Esophagus squamous epithelium (tissue), 5 donors: ENCODE measurements at regions not wholly inside any gene's neighbourhood (a gene's known extent, or its start where the extent isn't known, plus 50 kb on each side); places are given as distances from the start of the nearest gene placed in this dataset.

ENCODE experiments used
- DNase-seq: peaks from one replicate; lab custom pipeline; 2025; lab: John Stamatoyannopoulos, UW
- H3K27ac ChIP-seq, 4 donors: fragments of 200-600 bp; sonication (generic); one replicate each; pipeline ENCODE4 v1.5.1; 2016 to 2019; ENCODE audit warnings: mild to moderate bottlenecking in 1 of 4
- H3K27me3 ChIP-seq, 4 donors: fragments of 200-600 bp; sonication (generic); 1 replicate in 3 of 4; 2 replicates in 1 of 4; pipeline versions ENCODE4 v1.5.1 to v1.6.0; 2017 to 2021; ENCODE audit warnings: antibody characterized with exemption in 1 of 4
- H3K36me3 ChIP-seq, 3 donors: fragments of 200-600 bp; sonication (generic); one replicate each; pipeline ENCODE4 v1.5.1; 2016 to 2019
- H3K4me1 ChIP-seq, 3 donors: fragments of 200-600 bp; sonication (generic); one replicate each; pipeline ENCODE4 v1.5.1; 2017 to 2019
- H3K4me3 ChIP-seq, 4 donors: fragments of 200-600 bp; sonication (generic); 1 replicate in 3 of 4; 2 replicates in 1 of 4; pipeline ENCODE4 v1.5.1; 2016 to 2019; ENCODE audit warnings: mild to moderate bottlenecking in 2 of 4, moderate library complexity in 1 of 4
- H3K9me3 ChIP-seq, 3 donors: fragments of 200-600 bp; sonication (generic); one replicate each; pipeline ENCODE4 v1.5.1; 2016 to 2019
- CTCF ChIP-seq, 6 experiments: fragments of 450-650 bp in 4 of 6; fragments of 200-600 bp in 2 of 6; sonication (generic) in 2 of 6; IDR thresholded peaks; one replicate each; pipeline ENCODE4 v1.5.1; 2016 to 2019; ENCODE audit warnings: antibody characterized with exemption in 6 of 6, mild to moderate bottlenecking in 4 of 6, moderate library complexity in 4 of 6
- POLR2A ChIP-seq, 4 donors: fragments of 450-650 bp; IDR thresholded peaks; one replicate each; pipeline ENCODE4 v1.6.1; 2017; ENCODE audit warnings: antibody characterized with exemption in 4 of 4, mild to moderate bottlenecking in 4 of 4, moderate library complexity in 3 of 4
- WGBS, 2 donors: methylation state at CpG; one replicate each; pipeline ENCODE4 v1.1.5; 2018; 5-methylcytosine and 5-hydroxymethylcytosine counted together
- intact Hi-C: fragments of 100-400 bp; cut with DNase I; formaldehyde crosslinking; loops from one replicate; pipeline ENCODE4 v1.15.0; 2022
- donor health status: DM: yes; HTN: yes; CAD: no.

- H3K4me1 ChIP-seq = no peaks in the 10 kb centered on the region
- no peaks in the 10 kb centered on the region for H3K36me3 ChIP-seq
- no peaks in the 10 kb centered on the region for H3K27me3 ChIP-seq
- no peak overlapping the region for H3K27ac ChIP-seq
- no peak for DNase-seq
- no peak for TF ChIP-seq POLR2A (IDR thresholded peaks at IDR 0.05)
- intact Hi-C loops = no loop called here
- no peak overlapping the region for H3K4me3 ChIP-seq
- WGBS, 2 donors = 60 to 82% methylated on average over 1 of the region's 1 CpG
- peaks cover 0 to 13% (median 0%) of the 10 kb centered on the region in 3 donors for H3K9me3 ChIP-seq
Measured at GRCh38 chr7:15929411-15929810, 242.9 kb upstream of the MEOX2 start.

- DNase-seq = no peak
- Histone ChIP-seq H3K27ac (no peak overlapping the region), H3K36me3 (no peaks in the 10 kb centered on the region), H3K4me1 (no peaks in the 10 kb centered on the region), H3K27me3 (no peaks in the 10 kb centered on the region), H3K4me3 (no peak overlapping the region), H3K9me3 (peaks cover 0 to 13% (median 0%) of the 10 kb centered on the region in 3 donors)
- TF ChIP-seq CTCF (IDR thresholded peaks at IDR 0.05) (no peak), POLR2A (IDR thresholded peaks at IDR 0.05) (no peak)
- 58 to 61% methylated on average over 1 of the region's 1 CpG for WGBS, 2 donors
- intact Hi-C loops = no loop called here
Measured at GRCh38 chr7:15925608-15926007, 239.1 kb upstream of the MEOX2 start.

- H3K27ac ChIP-seq = no peak overlapping the region
- no peak for DNase-seq
- TF ChIP-seq CTCF (IDR thresholded peaks at IDR 0.05) (no peak), POLR2A (IDR thresholded peaks at IDR 0.05) (no peak)
- no peak overlapping the region for H3K4me3 ChIP-seq
- H3K27me3 ChIP-seq = no peaks in the 10 kb centered on the region
- H3K9me3 ChIP-seq = peaks cover 0 to 13% (median 0%) of the 10 kb centered on the region in 3 donors
- H3K4me1 ChIP-seq = no peaks in the 10 kb centered on the region
- WGBS, 2 donors = 60 to 71% methylated on average over 1 of the region's 1 CpG
- intact Hi-C loops = no loop called here
- H3K36me3 ChIP-seq = no peaks in the 10 kb centered on the region
Measured at GRCh38 chr7:15924910-15925309, 238.4 kb upstream of the MEOX2 start.

- no peaks in the 10 kb centered on the region for H3K27me3 ChIP-seq
- H3K4me1 ChIP-seq = no peaks in the 10 kb centered on the region
- no peak for TF ChIP-seq CTCF (IDR thresholded peaks at IDR 0.05)
- TF ChIP-seq POLR2A (IDR thresholded peaks at IDR 0.05) = no peak
- no peak overlapping the region for H3K4me3 ChIP-seq
- H3K9me3 ChIP-seq = peaks cover 0 to 13% (median 0%) of the 10 kb centered on the region in 3 donors
- intact Hi-C loops = no loop called here
- no peaks in the 10 kb centered on the region for H3K36me3 ChIP-seq
- no peak for DNase-seq
- H3K27ac ChIP-seq = no peak overlapping the region
Measured at GRCh38 chr7:15922002-15922401, 235.5 kb upstream of the MEOX2 start.

GRCh38 chr7:15921576-15921975, 235.1 kb upstream of the MEOX2 start:
- intact Hi-C loops = no loop called here
- H3K4me1 ChIP-seq = no peaks in the 10 kb centered on the region
- no peak for TF ChIP-seq CTCF (IDR thresholded peaks at IDR 0.05)
- no peak for TF ChIP-seq POLR2A (IDR thresholded peaks at IDR 0.05)
- H3K27me3 ChIP-seq = no peaks in the 10 kb centered on the region
- WGBS, 2 donors = 43 to 44% methylated on average over 3 of the region's 3 CpGs
- no peak for DNase-seq
- no peak overlapping the region for H3K27ac ChIP-seq
- peaks cover 0 to 13% (median 0%) of the 10 kb centered on the region in 3 donors for H3K9me3 ChIP-seq
- H3K4me3 ChIP-seq = no peak overlapping the region
- H3K36me3 ChIP-seq = no peaks in the 10 kb centered on the region

- Histone ChIP-seq H3K27me3 (no peaks in the 10 kb centered on the region), H3K36me3 (no peaks in the 10 kb centered on the region), H3K4me1 (no peaks in the 10 kb centered on the region), H3K9me3 (peaks cover 0 to 13% (median 0%) of the 10 kb centered on the region in 3 donors), H3K27ac (no peak overlapping the region), H3K4me3 (no peak overlapping the region)
- TF ChIP-seq CTCF (IDR thresholded peaks at IDR 0.05) (no peak), POLR2A (IDR thresholded peaks at IDR 0.05) (no peak)
- DNase-seq = no peak
- intact Hi-C loops = no loop called here
- 80 to 82% methylated on average over 7 of the region's 7 CpGs for WGBS, 2 donors
Measured at GRCh38 chr7:15920953-15921352, 234.5 kb upstream of the MEOX2 start.
